Gastroesophageal sphincter (tissue), 3 donors: ENCODE measurements at regions not wholly inside any gene's neighbourhood (a gene's known extent, or its start where the extent isn't known, plus 50 kb on each side); places are given as distances from the start of the nearest gene placed in this dataset.

Experiments used
- POLR2A ChIP-seq, 2 donors: fragments of 450-650 bp; IDR thresholded peaks; one replicate each; pipeline ENCODE4 v1.6.1; 2017; ENCODE audit warnings: antibody characterized with exemption in 2 of 2, mild to moderate bottlenecking in 2 of 2, moderate library complexity in 1 of 2
- TF ChIP-seq, protein P1 (sequence below), 4 experiments: fragments of 200-600 bp in 2 of 4; fragments of 450-650 bp in 2 of 4; sonication (generic) in 1 of 4; IDR thresholded peaks; one replicate each; pipeline ENCODE4 v1.5.1; 2017 to 2019; ENCODE audit warnings: antibody characterized with exemption in 4 of 4, mild to moderate bottlenecking in 2 of 4, moderate library complexity in 2 of 4

DNA sequence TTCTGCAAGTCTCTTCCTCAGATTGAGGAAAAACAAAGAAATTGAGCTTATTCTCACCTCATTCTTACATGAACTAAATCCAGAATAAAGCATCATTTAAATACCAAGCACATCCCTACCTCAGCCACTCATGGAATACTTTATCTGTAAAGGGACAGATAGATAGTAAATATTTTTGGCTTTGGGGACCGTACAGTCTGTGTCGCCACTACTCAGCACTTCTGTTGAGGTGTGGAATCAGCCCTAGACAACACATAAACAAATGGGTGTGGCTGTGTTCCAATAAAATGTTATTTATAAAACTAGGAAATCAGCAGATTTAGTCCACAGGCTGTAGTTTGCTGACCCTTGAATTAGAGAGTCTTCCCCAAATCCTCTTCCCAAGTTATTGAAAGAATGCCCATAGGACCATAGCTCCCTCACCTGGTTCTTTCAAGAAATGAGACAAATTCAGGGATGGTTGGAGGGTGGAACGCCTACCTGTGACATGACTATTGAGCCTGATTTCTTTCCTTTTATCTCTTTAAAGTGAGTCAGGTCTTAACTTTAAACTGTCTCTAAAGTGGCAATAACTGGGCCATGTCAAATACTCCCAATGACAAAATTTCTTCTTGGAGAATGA lies 878.5 kb downstream of the USP25 start:
- TF ChIP-seq, protein P1, sequence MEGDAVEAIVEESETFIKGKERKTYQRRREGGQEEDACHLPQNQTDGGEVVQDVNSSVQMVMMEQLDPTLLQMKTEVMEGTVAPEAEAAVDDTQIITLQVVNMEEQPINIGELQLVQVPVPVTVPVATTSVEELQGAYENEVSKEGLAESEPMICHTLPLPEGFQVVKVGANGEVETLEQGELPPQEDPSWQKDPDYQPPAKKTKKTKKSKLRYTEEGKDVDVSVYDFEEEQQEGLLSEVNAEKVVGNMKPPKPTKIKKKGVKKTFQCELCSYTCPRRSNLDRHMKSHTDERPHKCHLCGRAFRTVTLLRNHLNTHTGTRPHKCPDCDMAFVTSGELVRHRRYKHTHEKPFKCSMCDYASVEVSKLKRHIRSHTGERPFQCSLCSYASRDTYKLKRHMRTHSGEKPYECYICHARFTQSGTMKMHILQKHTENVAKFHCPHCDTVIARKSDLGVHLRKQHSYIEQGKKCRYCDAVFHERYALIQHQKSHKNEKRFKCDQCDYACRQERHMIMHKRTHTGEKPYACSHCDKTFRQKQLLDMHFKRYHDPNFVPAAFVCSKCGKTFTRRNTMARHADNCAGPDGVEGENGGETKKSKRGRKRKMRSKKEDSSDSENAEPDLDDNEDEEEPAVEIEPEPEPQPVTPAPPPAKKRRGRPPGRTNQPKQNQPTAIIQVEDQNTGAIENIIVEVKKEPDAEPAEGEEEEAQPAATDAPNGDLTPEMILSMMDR (IDR thresholded peaks at IDR 0.05): no peak
- TF ChIP-seq POLR2A (IDR thresholded peaks at IDR 0.05): no peak
